ENCODE measurements at regions not wholly inside any gene's neighbourhood (a gene's known extent, or its start where the extent isn't known, plus 50 kb on each side); places are given as distances from the start of the nearest gene placed in this dataset.

- no peak for TF ChIP-seq POLR2A (IDR thresholded peaks at IDR 0.05)
- TF ChIP-seq POLR2AphosphoS5 (IDR thresholded peaks at IDR 0.05) = no peak
- no peak for TF ChIP-seq CTCF (IDR thresholded peaks at IDR 0.05)
- TF ChIP-seq EP300 (IDR thresholded peaks at IDR 0.05) = no peak
- H3K9me3 ChIP-seq = no peaks in the 10 kb centered on the region
- no peak overlapping the region for H3K4me3 ChIP-seq
- H3K4me1 ChIP-seq = no peaks in the 10 kb centered on the region
- no peaks in the 10 kb centered on the region for H3K36me3 ChIP-seq
- H3K27me3 ChIP-seq = no peaks in the 10 kb centered on the region
- no peak overlapping the region for H3K27ac ChIP-seq
- DNase-seq (ENCODE audit: low spot score in 2 of 2) = no peak
Measured at GRCh38 chr2:49367003-49367402, 212.7 kb upstream of the FSHR start.

- WGBS = 49% methylated on average over 2 of the region's 2 CpGs
- no peaks in the 10 kb centered on the region for H3K4me1 ChIP-seq
- H3K9me3 ChIP-seq = no peaks in the 10 kb centered on the region
- H3K27ac ChIP-seq = no peak overlapping the region
- H3K4me3 ChIP-seq = no peak overlapping the region
- H3K27me3 ChIP-seq = no peaks in the 10 kb centered on the region
- TF ChIP-seq POLR2AphosphoS5 (IDR thresholded peaks at IDR 0.05) (no peak), EP300 (IDR thresholded peaks at IDR 0.05) (no peak), POLR2A (IDR thresholded peaks at IDR 0.05) (no peak), CTCF (IDR thresholded peaks at IDR 0.05) (no peak)
- H3K36me3 ChIP-seq = no peaks in the 10 kb centered on the region
- no peak for DNase-seq (ENCODE audit: low spot score in 2 of 2)
Measured at GRCh38 chr2:49360407-49360767, 206.1 kb upstream of the FSHR start.

- 57% methylated on average over 2 of the region's 2 CpGs for WGBS
- Histone ChIP-seq H3K27ac (no peak overlapping the region), H3K4me3 (no peak overlapping the region), H3K36me3 (no peaks in the 10 kb centered on the region), H3K27me3 (no peaks in the 10 kb centered on the region), H3K4me1 (no peaks in the 10 kb centered on the region), H3K9me3 (no peaks in the 10 kb centered on the region)
- TF ChIP-seq EP300 (IDR thresholded peaks at IDR 0.05) (no peak), CTCF (IDR thresholded peaks at IDR 0.05) (no peak), POLR2AphosphoS5 (IDR thresholded peaks at IDR 0.05) (no peak), POLR2A (IDR thresholded peaks at IDR 0.05) (no peak)
- no peak for DNase-seq (ENCODE audit: low spot score in 2 of 2)
Measured at GRCh38 chr2:49359721-49360406, 205.5 kb upstream of the FSHR start.

- no peak for DNase-seq (ENCODE audit: low spot score in 2 of 2)
- TF ChIP-seq POLR2A (IDR thresholded peaks at IDR 0.05) = no peak
- no peaks in the 10 kb centered on the region for H3K9me3 ChIP-seq
Measured at GRCh38 chr2:49355611-49356010, 201.3 kb upstream of the FSHR start.

GRCh38 chr2:49351560-49351959 lies 197.2 kb upstream of the FSHR start:
- H3K4me3 ChIP-seq = no peak overlapping the region
- no peak for DNase-seq (ENCODE audit: low spot score in 2 of 2)
- no peaks in the 10 kb centered on the region for H3K27me3 ChIP-seq
- H3K9me3 ChIP-seq = no peaks in the 10 kb centered on the region
- no peak for TF ChIP-seq CTCF (IDR thresholded peaks at IDR 0.05)
- TF ChIP-seq POLR2AphosphoS5 (IDR thresholded peaks at IDR 0.05) = no peak
- no peak for TF ChIP-seq EP300 (IDR thresholded peaks at IDR 0.05)
- 54% methylated on average over 4 of the region's 4 CpGs for WGBS
- no peak overlapping the region for H3K27ac ChIP-seq
- H3K4me1 ChIP-seq = no peaks in the 10 kb centered on the region
- no peaks in the 10 kb centered on the region for H3K36me3 ChIP-seq

More at GRCh38 chr2:49355611-49356010, 201.3 kb upstream of the FSHR start:
- H3K4me1 ChIP-seq = no peaks in the 10 kb centered on the region
- H3K4me3 ChIP-seq = no peak overlapping the region
- H3K36me3 ChIP-seq = no peaks in the 10 kb centered on the region
- H3K27me3 ChIP-seq = no peaks in the 10 kb centered on the region
- H3K27ac ChIP-seq = no peak overlapping the region

GRCh38 chr2:49343638-49344037 lies 189.3 kb upstream of the FSHR start:
- Histone ChIP-seq H3K9me3 (no peaks in the 10 kb centered on the region), H3K36me3 (no peaks in the 10 kb centered on the region), H3K27me3 (no peaks in the 10 kb centered on the region), H3K4me3 (no peak overlapping the region), H3K27ac (no peak overlapping the region), H3K4me1 (no peaks in the 10 kb centered on the region)
- no peak for TF ChIP-seq POLR2AphosphoS5 (IDR thresholded peaks at IDR 0.05)
- no peak for TF ChIP-seq CTCF (IDR thresholded peaks at IDR 0.05)
- no peak for TF ChIP-seq EP300 (IDR thresholded peaks at IDR 0.05)
- no peak for TF ChIP-seq POLR2A (IDR thresholded peaks at IDR 0.05)
- 91% methylated on average over 3 of the region's 3 CpGs for WGBS
- no peak for DNase-seq (ENCODE audit: low spot score in 2 of 2)
